HL-60 (cell line): ENCODE measurements at regions not wholly inside any gene's neighbourhood (a gene's known extent, or its start where the extent isn't known, plus 50 kb on each side); places are given as distances from the start of the nearest gene placed in this dataset.
"Not testable (repeated sequence)": the region's sequence is repeated elsewhere in the genome, so short reads cannot be mapped to it uniquely, and the experiment has no call there.

Source experiments
- DNase-seq, 2 experiments: peaks; one replicate each; pipeline ENCODE4 v3.0.0-alpha.2; 2010 to 2020; ENCODE audit warnings: low read depth in 1 of 2, low spot score in 1 of 2
- H3K27ac ChIP-seq: fragments of 250-450 bp; sonication (Bioruptor Pico); replicated peaks from 2 replicates; pipeline ENCODE4 v1.5.1; 2020; ENCODE audit warnings: mild to moderate bottlenecking, moderate library complexity
- H3K27me3 ChIP-seq: fragments of 250-450 bp; sonication (Bioruptor Pico); 2 replicates; pipeline ENCODE4 v1.5.1; 2021; ENCODE audit warnings: mild to moderate bottlenecking, moderate library complexity; ENCODE audit not compliant: insufficient read depth, poor library complexity, severe bottlenecking
- H3K4me3 ChIP-seq: replicated peaks from 2 replicates; pipeline ENCODE4 v1.5.1; 2011; ENCODE audit warnings: mild to moderate bottlenecking, control low read depth, low read length; ENCODE audit not compliant: insufficient read depth
- CTCF ChIP-seq: IDR thresholded peaks from one replicate; pipeline ENCODE4 v1.5.1; 2011; ENCODE audit warnings: low read length, control low read depth, inconsistent platforms; ENCODE audit not compliant: insufficient read depth
- GABPA ChIP-seq: IDR thresholded peaks from 2 replicates; pipeline ENCODE4 v1.6.1; 2012; ENCODE audit warnings: low read depth
- POLR2AphosphoS5 ChIP-seq: IDR thresholded peaks from 2 replicates; pipeline ENCODE4 v1.6.1; 2012; ENCODE audit warnings: low read depth
- SPI1 ChIP-seq: IDR thresholded peaks from 2 replicates; pipeline ENCODE4 v1.6.1; 2012; ENCODE audit warnings: low read depth, mild to moderate bottlenecking, borderline replicate concordance
- TF ChIP-seq, protein P1 (sequence below): IDR thresholded peaks from 2 replicates; pipeline ENCODE4 v1.6.1; 2012; ENCODE audit warnings: low read depth; ENCODE audit not compliant: insufficient replicate concordance

- Histone ChIP-seq H3K4me3 (no peak overlapping the region), H3K27ac (no peak overlapping the region), H3K27me3 (peaks cover 2% of the 10 kb centered on the region)
- TF ChIP-seq, protein P1, sequence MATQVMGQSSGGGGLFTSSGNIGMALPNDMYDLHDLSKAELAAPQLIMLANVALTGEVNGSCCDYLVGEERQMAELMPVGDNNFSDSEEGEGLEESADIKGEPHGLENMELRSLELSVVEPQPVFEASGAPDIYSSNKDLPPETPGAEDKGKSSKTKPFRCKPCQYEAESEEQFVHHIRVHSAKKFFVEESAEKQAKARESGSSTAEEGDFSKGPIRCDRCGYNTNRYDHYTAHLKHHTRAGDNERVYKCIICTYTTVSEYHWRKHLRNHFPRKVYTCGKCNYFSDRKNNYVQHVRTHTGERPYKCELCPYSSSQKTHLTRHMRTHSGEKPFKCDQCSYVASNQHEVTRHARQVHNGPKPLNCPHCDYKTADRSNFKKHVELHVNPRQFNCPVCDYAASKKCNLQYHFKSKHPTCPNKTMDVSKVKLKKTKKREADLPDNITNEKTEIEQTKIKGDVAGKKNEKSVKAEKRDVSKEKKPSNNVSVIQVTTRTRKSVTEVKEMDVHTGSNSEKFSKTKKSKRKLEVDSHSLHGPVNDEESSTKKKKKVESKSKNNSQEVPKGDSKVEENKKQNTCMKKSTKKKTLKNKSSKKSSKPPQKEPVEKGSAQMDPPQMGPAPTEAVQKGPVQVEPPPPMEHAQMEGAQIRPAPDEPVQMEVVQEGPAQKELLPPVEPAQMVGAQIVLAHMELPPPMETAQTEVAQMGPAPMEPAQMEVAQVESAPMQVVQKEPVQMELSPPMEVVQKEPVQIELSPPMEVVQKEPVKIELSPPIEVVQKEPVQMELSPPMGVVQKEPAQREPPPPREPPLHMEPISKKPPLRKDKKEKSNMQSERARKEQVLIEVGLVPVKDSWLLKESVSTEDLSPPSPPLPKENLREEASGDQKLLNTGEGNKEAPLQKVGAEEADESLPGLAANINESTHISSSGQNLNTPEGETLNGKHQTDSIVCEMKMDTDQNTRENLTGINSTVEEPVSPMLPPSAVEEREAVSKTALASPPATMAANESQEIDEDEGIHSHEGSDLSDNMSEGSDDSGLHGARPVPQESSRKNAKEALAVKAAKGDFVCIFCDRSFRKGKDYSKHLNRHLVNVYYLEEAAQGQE = no peak
- TF ChIP-seq GABPA = no peak
- no peak for DNase-seq
These were observed 192.7 kb downstream of the RCHY1 start for GRCh38 chr4:75321484-75321883.

- not testable (repeated sequence) for H3K27ac ChIP-seq, H3K27me3 ChIP-seq, DNase-seq, H3K4me3 ChIP-seq
These were observed 196.6 kb downstream of the RCHY1 start for GRCh38 chr4:75317641-75318040.

- TF ChIP-seq, protein P1 = no peak
- no peak for TF ChIP-seq POLR2AphosphoS5
- TF ChIP-seq SPI1 = no peak
- TF ChIP-seq GABPA = no peak
- no peak for TF ChIP-seq CTCF
- no peaks in the 10 kb centered on the region for H3K27me3 ChIP-seq
- no peak for DNase-seq
- H3K27ac ChIP-seq = no peak overlapping the region
- H3K4me3 ChIP-seq = no peak overlapping the region
These were observed 206.2 kb downstream of the RCHY1 start for GRCh38 chr4:75308049-75308448.

- Histone ChIP-seq H3K4me3 (no peak overlapping the region), H3K27ac (no peak overlapping the region), H3K27me3 (no peaks in the 10 kb centered on the region)
- no peak for TF ChIP-seq CTCF
- no peak for TF ChIP-seq POLR2AphosphoS5
- TF ChIP-seq GABPA = no peak
- TF ChIP-seq, protein P1 = no peak
- TF ChIP-seq SPI1 = no peak
- no peak for DNase-seq
These were observed 207.7 kb downstream of the RCHY1 start for GRCh38 chr4:75306506-75306905.
